Hematopoietic multipotent progenitor cell treated with erythropoietin and hydrocortisone succinate and interleukin-3 and kit ligand, for 8 days (in vitro differentiated cells): ENCODE measurements at regions not wholly inside any gene's neighbourhood (a gene's known extent, or its start where the extent isn't known, plus 50 kb on each side); places are given as distances from the start of the nearest gene placed in this dataset.

ENCODE experiments used
- DNase-seq: peaks from one replicate; pipeline ENCODE4 v3.0.0-alpha.2; 2015

DNA sequence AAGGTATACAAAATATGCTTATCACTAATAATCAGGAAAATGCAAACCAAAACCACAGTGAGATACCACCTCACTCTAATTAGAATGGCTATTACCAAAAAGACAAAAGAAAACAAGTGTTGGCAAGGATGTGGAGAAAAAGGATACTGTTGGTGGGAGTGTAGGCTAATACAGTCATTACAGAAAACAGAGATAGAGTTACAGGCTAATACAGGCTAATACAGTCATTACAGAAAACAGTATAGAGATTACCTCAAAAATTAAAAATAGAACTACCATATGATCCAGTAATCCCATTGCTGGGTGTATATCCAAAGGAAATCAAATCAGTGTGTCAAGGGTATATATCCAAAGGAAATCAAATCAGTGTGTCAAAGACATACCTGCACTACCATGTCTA is 238.4 kb downstream of the PLPP3 start:
- no peak for DNase-seq

DNA sequence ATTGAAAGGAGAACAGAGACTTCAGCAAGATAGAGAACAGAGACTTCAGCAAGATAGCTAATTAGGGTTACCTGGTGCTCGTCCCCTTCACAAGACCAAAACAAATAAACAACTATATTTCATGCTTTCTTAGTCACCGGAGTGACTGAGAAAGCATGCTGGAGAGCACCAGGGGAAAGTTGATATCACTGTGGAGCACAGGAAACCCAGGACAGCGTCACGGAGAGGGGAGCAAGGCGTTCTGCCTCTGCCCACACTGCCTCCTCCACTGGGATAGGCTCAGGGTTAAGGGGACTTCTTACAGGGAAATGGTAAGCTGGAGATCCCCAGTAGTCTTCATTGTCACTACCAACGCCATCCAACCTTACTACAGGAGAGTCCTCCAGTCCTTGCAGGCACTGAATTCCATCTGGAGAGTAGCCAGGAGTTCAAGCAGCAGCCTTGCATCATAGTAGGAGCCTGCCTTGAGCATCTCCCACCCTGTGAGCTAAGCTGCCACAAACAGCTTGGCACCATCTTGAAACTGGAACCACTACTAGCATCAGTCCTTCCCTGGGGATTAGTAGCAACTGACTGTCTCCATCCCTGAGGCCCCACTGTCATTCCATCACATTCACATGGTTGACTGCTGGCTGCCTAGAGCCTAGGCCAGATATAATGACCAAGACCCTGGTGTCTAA is 239.4 kb downstream of the PLPP3 start:
- DNase-seq, result no peak

DNA sequence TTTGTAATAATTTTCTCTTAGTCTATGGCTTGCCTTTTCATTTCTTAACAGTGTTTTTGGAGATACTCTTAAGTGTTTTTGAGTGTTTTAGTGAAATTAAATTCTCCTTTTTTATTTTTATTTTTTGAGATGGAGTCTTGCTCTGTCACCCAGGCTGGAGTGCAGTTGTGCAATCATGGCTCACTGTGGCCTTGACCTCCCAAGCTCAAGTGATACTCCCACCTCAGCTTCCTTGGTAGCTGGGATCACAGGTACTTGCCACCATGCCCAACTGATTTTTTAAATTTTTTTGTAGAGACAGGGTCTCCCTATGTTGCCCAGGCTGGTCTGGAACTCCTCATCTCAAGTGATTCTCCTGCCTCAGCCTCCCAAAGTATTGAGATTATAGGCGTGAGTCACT is 240.3 kb downstream of the PLPP3 start:
- DNase-seq, result no peak

DNA sequence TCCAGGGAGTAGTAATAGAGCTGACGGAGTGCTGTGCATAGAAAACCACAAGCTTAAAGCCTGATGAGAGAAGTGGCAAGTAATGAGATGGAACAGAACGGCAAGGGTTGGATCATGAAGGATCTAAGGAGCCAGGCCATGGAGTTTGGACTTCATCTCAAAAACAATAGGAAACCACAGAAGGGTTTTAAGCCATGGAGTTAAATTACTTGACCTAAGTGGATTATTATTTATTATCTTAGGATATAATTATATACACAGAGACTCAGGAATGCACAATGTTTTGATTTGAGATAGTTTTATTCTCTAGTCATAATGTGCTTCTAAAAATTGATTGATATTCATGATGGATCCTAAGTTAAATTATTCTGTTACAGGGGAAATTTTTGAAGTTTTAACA is 242.4 kb downstream of the PLPP3 start:
- no peak for DNase-seq

DNA sequence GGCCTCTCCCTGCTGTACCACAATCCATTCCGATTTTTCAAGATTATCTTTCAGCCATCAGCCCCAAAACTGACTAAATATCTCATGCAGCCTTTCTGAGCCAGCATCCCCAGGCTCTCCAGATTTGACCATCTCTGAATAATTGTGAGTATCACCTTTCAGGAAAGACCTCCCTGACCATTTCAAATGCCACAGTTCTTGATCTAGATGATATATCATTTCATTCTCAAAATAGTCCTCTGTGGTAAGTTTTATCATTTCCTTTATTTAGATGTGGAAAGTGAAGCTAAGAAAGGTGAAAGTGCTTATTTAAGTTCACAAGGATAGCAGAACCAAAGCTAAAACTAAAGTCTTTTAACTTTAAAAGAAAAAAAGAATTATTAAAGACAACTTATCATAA is 244.0 kb downstream of the PLPP3 start:
- no peak for DNase-seq

DNA sequence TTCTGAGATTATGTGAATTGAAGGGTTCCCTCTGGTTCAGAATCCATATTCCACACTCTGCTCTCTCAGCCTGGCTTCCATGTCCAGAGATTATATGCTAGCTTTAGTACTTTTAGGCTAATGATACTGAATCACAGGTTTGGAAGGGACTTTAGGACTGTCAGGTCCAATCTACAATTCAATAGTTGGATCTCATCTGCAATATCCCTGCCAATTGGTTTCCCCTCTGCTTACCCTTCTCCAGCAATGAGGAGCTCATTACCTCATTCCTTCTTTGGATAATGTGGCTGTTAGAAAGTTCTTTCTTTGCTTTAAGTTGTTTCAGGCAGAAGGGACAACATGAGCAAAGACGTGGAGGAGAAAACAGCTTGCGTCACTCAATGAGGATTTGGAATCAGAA is 245.3 kb downstream of the PLPP3 start:
- no peak for DNase-seq

DNA sequence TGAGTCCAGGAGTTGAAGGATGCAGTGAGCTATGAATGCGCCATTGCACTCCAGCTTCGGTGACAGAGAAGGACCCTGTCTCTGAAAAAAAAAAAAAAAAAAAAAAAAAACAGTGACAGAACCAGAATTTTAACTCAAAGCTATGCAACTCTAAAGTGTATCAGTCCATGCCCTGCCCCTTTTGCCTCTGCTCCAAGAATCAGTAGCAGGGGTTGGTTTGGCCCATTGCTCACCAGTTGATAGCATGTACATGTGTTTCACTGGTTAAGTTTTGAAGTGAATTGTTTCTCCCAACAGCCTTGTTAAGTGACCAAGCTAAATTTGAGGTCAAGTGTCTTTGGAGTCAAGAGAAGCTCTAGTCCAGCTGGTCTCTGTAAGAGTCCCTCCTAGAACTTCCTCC is 245.9 kb downstream of the PLPP3 start:
- no peak for DNase-seq

DNA sequence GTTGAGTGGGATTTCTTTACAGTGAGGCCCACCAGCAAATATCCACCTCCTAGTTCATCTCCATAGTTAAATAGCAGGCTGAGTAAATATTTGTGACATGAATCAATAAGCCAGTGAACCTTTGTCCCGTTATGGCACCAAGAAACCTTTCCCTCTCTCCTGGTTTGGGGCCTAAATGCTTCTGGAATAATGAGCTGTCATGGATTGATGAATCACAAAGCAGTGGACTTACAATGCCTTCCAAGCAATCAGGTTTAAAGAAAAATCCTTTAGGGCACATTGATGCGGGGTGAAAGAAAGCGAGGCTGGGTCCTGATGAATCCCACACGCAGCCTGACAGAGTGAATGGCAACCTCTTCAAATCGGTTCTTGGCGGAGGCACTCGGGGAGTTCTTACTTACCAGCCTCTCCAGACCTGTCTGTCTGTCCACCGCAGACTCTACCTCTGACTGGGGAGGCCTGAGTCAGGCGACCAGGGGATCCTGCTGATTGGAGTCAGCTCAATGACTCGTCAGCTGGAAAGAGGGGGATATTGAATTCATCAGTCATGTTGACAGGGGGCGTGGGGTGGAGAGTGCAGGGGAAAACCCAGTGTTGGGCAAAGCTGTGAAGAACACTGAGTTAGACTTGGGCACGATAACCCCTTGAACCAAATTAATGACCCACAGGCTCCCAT is 247.3 kb downstream of the PLPP3 start:
- no peak for DNase-seq

DNA sequence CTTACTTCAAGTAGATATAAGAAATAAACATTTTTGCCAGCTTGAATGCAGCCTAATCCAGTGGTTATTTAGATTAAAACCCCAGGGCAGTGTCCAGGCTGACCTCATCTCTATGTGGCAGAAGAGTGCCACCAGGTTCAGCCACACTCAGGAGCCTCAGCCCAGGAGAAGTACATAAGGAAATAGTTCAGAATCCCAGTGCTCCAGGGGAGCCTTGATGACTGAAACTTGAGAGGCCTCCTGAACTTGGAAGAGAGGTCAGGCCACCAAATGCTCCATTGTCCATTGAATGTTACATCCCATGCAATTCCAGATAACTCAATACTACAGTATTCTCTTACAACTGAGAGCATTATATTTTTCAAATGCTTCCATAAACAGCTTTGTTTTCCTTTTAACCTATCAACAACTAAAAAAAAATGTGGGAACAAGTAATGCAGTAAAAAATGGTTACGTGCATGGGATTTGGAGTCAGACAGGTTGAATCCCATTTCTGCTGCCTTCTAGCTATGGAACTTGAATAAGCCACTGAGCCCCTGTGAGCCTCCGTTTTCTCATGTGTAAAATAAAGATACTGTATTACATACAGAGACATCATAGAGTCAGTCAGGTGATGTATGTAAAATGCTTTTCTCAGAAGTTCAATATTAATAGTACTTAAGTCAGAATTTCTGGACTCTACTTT is 248.0 kb downstream of the PLPP3 start:
- DNase-seq, result no peak

DNA sequence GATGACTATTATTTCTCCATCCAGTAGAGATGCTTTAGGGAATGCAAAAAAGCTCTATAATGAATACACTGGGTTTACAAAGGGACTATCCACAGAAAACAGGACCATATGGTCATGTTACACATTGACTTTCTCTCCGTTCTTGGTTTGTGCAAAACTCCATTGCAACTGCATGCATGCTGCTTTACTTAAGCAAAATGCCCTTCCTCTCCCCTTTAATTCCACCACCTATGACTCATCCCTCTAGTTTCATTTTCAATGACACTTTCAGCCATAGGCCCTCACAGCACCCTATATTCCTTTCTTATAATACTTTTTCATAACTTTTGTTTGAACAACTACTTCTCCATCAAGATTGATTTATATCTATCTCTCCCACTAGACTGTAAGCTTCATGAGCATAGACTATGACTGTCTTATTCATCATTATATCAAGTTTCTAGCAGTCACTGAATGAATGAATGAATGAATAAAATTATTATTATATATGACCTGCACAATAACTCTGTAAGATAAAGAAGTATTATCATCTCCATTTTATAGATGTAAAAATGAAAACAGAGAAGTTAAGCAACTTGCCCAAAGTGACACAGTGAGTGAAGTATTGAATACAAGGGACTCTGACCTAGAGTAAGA is 248.9 kb downstream of the PLPP3 start:
- DNase-seq, result no peak

DNA sequence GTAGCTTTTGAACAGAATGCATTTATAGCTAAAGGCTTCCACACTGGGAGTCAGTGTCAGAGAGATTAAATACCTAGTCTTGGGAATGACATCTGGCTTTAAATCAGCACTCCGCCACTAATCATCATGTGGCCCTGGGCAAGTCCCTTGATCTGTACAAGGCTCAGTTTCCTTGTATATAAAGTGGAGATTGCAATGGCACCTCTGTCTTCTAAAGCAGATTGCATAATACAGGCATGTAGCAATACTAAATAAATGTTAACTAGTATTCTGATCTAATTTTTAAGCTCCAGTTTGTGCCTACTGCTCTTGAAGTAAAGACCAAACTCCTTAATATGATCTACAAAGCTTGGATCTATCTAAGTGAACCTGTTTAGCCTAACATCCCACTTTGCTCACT is 249.4 kb downstream of the PLPP3 start:
- no peak for DNase-seq

DNA sequence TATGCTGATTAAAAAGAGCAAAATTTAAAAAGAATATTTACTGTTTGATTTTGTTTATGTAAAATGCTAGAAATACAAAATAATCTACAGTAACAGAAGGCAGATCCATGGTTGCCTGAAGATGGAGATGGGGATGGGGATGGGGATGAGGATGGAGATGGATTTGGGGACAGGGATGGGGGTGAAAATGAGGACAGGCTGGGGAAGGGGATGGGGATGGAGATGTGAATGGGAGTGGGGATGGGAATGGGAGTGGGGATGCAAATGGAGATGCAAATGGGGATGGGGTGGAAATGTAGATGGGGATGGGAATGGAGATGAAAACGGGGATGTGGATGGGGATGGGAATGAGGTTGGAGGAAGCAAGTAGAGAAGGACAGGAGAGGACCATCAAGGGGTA is 252.2 kb downstream of the PLPP3 start:
- DNase-seq, result no peak

DNA sequence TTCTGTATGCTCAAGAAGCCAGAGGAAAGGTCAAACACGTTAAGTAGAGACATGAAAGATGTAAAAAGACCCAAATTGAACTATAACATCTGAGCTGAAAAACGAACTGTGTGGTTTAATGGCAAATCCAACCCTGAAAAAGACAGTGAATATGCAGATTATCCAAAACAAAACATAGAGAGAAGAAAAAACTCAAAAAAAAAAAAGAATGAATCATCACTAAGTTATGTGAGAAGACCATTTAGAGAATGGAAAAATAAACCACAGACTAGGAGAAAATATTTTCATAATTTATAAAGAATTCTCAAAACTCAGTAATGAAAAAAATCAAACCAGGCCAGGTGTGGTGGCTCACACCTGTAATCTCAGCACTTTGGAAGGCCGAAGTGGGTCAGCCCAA is 253.3 kb downstream of the PLPP3 start:
- DNase-seq, result no peak

DNA sequence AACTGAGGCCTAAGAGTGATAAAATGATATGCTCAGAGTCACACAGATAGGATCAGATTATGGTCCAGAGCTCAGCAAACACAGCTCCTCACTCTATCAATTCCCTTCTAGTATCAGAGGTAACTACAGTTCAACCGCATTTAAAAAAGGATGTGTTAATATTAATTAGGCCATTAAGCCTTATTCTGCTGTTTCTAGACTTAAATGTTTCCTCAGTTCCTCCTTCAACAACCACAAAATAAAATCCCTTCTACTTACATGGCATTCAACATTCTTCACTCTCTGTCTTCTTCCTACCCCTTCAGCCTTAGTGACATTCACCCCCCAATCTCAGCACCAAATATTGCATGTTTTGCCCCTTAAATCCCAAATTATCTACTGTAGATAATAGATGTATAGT is 254.9 kb downstream of the PLPP3 start:
- no peak for DNase-seq

DNA sequence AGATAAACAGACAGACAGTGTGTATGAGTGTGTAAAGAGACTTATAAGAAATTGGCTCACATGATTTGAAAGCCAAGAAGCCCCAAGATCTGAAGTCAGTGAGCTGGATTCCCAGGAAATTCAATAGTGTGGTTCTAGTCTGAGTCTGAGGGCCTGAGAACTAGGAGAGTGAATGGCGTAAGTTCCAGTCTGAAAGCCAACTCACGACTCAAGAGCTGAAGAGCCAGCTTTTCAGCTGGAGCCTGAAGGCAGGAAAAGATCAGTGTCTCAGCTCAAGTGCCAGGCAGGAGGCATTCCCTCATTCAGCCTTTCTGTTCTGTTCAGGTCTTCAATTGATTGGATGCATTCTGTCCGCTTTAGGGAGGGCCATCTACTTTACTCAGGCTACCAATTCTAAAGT is 257.2 kb downstream of the PLPP3 start:
- no peak for DNase-seq

DNA sequence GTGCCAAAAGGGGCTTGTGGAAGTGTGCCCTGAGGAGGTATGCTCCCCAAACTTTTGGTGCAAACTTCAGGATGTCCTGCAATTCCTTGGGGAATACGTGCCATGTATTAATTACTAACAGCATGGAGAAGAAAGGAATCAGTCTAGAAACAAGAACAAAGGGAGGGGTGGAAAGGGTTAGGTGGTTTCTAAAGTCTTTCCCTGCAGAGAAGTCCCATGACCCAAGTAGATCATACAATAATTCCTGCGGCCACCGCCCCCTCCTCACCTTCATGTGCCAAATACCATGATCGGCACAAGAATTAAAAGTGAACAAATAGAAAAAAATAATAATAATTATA is 258.2 kb downstream of the PLPP3 start:
- DNase-seq, result no peak

DNA sequence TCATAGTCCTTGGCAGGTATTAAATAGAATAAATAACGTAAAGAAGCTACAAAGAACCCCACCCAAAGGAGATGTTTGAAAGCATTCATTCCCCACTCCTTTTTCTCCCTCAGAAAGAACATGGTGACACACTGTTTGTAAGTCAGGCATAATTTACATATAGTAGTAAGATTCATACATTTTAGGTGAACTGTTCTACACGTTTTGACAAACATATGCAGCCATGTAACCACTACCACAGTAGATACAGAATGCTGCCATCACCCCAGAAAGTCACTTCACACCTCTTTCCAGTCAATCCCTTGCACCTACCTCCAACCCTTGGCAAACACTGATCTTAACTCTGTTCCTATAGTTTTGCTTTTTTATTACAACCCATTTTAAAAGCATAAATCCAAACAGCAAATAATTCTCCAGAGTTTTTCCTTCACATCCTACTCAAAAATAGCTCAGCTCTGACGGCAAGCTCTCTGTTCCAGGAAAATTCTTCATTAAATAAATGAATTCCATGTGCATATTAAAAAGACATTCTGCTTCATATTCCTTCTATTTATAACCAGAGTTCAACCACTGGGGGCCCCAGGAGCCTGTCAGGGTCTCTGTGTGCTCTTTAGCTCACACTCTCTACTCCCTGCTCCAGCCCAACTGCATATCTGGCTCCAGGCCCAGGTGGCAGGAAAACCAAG is 258.8 kb downstream of the PLPP3 start:
- DNase-seq, result no peak

DNA sequence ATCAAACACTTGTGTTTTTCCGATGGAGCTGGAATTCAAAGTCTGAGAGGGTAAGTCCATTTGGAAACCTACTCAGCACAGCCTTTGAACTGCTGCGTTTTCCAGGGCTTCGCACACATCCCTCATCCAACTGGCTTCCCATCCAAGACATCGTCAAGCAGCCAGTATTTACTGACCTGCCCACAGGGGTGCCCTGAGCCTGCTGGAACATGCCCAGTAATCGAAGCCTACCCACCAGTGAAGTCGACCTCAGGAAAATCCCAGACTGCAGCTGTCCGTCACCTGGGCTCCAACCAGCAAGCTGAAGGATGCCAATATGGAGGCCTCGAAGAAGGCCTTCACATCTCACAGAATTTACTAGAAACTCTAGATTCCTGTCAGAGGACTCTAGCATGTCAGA is 261.6 kb downstream of the PLPP3 start:
- DNase-seq, result no peak

DNA sequence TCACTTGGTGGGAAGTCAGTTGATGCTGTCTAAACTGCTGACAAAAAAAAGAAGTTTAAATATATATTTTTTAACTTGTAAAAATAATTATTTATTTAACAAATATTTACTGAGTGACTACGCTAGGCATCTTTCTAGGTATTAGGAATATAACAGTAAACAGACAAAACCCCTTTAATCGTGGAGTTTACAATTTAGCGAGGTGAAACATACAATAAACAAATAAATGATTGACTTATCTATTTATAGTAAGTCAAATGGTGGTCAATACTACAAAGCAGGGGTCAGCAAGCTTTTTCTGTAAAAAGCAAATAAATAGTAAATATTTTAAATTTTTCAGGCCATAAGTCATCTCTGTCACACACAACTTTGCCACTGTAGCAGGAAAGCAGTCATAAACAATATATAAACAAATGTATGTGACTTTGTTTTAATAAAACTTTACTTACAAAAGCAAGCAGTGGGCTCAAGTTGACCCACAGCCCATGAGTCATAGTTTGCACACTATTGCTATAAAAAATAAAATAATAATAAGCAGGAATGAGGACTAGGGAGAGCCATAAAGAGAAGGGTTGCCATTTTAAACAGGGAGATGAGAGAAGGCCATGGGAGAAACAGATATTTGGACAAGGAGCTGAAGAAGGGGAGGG is 263.9 kb downstream of the PLPP3 start:
- no peak for DNase-seq

DNA sequence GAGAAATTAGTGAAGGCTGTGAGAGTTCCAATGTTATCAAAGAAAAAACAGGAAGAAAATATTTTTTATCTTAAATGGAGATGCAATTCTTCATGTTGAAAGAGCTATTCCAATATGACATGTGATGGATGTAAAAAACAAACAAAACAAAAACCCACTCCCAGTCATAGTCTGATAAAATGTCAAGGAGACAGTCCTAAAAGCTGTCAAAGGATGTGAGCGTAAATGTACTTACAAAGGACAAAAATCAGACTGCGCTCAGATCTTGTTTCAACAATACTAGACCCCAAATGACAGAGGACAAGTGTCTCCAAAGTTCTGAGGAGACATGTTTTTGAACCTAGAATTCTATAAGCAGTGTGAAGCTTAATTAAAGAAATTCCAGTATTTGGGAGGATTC is 265.8 kb downstream of the PLPP3 start:
- no peak for DNase-seq

DNA sequence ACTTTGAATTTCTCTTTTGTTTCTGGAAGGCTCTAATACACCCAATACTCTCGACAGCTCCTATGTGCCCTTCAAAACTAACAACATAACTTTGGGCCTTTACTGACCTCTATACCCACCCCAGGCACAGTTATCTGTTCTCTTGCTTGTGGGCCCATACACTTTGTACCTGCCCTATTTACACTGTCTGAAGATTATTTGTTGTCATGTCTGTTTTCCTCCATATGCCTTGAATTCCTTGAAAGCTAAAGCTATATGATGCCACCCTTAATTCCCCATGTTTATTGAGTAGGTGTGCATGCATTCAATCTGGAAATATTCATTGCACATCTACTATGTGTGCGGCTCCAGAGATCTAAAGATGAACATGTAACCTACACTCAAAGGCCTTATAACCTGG is 267.6 kb downstream of the PLPP3 start:
- DNase-seq, result no peak

DNA sequence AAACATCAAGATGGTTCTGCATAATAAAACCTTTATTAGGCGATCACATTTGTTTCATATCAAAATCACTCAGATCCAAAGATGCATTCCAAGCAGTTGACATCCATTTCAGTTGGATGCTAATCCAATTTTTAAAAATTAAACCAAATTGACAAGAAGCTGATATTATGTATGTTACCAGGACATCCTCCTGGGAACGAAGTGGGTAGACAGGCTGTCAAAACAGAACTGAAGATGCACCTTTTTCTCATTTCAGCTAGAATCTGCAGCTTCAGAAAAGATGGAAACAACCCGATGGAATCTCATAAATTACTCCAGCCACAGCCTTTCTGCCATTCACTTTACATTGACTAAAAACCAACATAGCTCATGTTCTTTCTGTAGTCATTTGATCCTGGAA is 268.4 kb downstream of the PLPP3 start:
- no peak for DNase-seq

DNA sequence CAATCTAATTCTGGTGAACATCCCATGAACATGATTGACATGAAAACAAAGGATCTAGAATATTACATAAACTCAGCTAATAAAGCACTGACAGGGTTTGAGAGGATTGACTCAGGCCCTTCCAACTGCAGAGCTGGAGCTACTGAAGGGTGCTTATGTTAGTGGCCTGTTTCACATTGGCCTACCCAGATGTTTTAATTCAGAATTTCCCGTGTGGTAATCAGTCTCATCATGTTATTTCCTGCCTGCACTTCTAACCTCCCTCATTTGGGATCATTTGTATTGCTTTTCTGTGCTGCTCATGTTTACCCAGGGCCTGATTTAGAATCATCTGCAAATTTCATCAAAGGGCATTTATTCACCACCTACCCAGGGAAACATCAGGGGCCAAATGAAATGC is 270.3 kb downstream of the PLPP3 start:
- DNase-seq, result no peak
